ENCODE measurements at regions not wholly inside any gene's neighbourhood (a gene's known extent, or its start where the extent isn't known, plus 50 kb on each side); places are given as distances from the start of the nearest gene placed in this dataset.

- Histone ChIP-seq H3K36me3 (no peaks in the 10 kb centered on the region), H3K4me3 (no peak overlapping the region), H3K9me3 (no peaks in the 10 kb centered on the region), H3K27ac (no peak overlapping the region), H3K4me1 (ENCODE audit: insufficient read depth) (no peaks in the 10 kb centered on the region), H3K27me3 (no peaks in the 10 kb centered on the region)
- TF ChIP-seq EP300 (IDR thresholded peaks at IDR 0.05) (no peak), CTCF (IDR thresholded peaks at IDR 0.05) (no peak), POLR2A (IDR thresholded peaks at IDR 0.05) (no peak)
- intact Hi-C loops (cut with DNase I) = no loop called here
- WGBS, 3 donors = 66 to 72% (median 70%) methylated on average over 4 of the region's 4 CpGs
- no peak for DNase-seq
These were observed 959.9 kb upstream of the GHITM start for GRCh38 chr10:83179371-83179770.

- no peak overlapping the region for H3K4me3 ChIP-seq
- TF ChIP-seq POLR2A (IDR thresholded peaks at IDR 0.05) (no peak), CTCF (IDR thresholded peaks at IDR 0.05) (no peak), EP300 (IDR thresholded peaks at IDR 0.05) (no peak)
- H3K27me3 ChIP-seq = no peaks in the 10 kb centered on the region
- no peak for DNase-seq
- no peaks in the 10 kb centered on the region for H3K9me3 ChIP-seq
- WGBS, 3 donors = 82 to 90% (median 90%) methylated on average over 2 of the region's 2 CpGs
- H3K36me3 ChIP-seq = no peaks in the 10 kb centered on the region
- intact Hi-C loops (cut with DNase I) = no loop called here
- no peaks in the 10 kb centered on the region for H3K4me1 ChIP-seq (ENCODE audit: insufficient read depth)
- H3K27ac ChIP-seq = no peak overlapping the region
These were observed 957.2 kb upstream of the GHITM start for GRCh38 chr10:83182076-83182475.

GRCh38 chr10:83184641-83185040 is 954.7 kb upstream of the GHITM start:
- no peaks in the 10 kb centered on the region for H3K27me3 ChIP-seq
- no peaks in the 10 kb centered on the region for H3K4me1 ChIP-seq (ENCODE audit: insufficient read depth)
- TF ChIP-seq CTCF (IDR thresholded peaks at IDR 0.05) = no peak
- TF ChIP-seq EP300 (IDR thresholded peaks at IDR 0.05) = no peak
- no peak for TF ChIP-seq POLR2A (IDR thresholded peaks at IDR 0.05)
- no peaks in the 10 kb centered on the region for H3K9me3 ChIP-seq
- H3K27ac ChIP-seq = no peak overlapping the region
- H3K4me3 ChIP-seq = no peak overlapping the region
- 86 to 93% (median 92%) methylated on average over 6 of the region's 6 CpGs for WGBS, 3 donors
- no peak for DNase-seq
- H3K36me3 ChIP-seq = no peaks in the 10 kb centered on the region
- intact Hi-C loops (cut with DNase I) = no loop called here

GRCh38 chr10:83190614-83191013 is 948.7 kb upstream of the GHITM start:
- H3K27me3 ChIP-seq = no peaks in the 10 kb centered on the region
- H3K9me3 ChIP-seq = no peaks in the 10 kb centered on the region
- H3K4me3 ChIP-seq = no peak overlapping the region
- no peak overlapping the region for H3K27ac ChIP-seq
- 89 to 92% (median 90%) methylated on average over 4 of the region's 4 CpGs for WGBS, 3 donors
- H3K4me1 ChIP-seq (ENCODE audit: insufficient read depth) = no peaks in the 10 kb centered on the region
- DNase-seq = no peak
- TF ChIP-seq EP300 (IDR thresholded peaks at IDR 0.05) (no peak), POLR2A (IDR thresholded peaks at IDR 0.05) (no peak), CTCF (IDR thresholded peaks at IDR 0.05) (no peak)
- intact Hi-C loops (cut with DNase I) = no loop called here
- H3K36me3 ChIP-seq = no peaks in the 10 kb centered on the region

- Histone ChIP-seq H3K36me3 (no peaks in the 10 kb centered on the region), H3K4me3 (no peak overlapping the region), H3K27ac (no peak overlapping the region), H3K9me3 (no peaks in the 10 kb centered on the region), H3K27me3 (no peaks in the 10 kb centered on the region), H3K4me1 (ENCODE audit: insufficient read depth) (no peaks in the 10 kb centered on the region)
- no peak for DNase-seq
- TF ChIP-seq CTCF (IDR thresholded peaks at IDR 0.05) (no peak), POLR2A (IDR thresholded peaks at IDR 0.05) (no peak), EP300 (IDR thresholded peaks at IDR 0.05) (no peak)
- intact Hi-C loops (cut with DNase I) = no loop called here
- WGBS, 3 donors = 6 to 35% (median 7%) methylated on average over 4 of the region's 4 CpGs
These were observed 946.3 kb upstream of the GHITM start for GRCh38 chr10:83193026-83193425.
